GM12878 (cell line): ENCODE measurements at regions not wholly inside any gene's neighbourhood (a gene's known extent, or its start where the extent isn't known, plus 50 kb on each side); places are given as distances from the start of the nearest gene placed in this dataset.

ENCODE experiments used
- ATAC-seq: fragments of 200-7000 bp; cut with Tn5 transposase; 3 replicates; pipeline ENCODE4 v1.9.1; 2020; ENCODE audit warnings: mild to moderate bottlenecking, moderate library complexity
- BruUV-seq: library from RNA; stranded (reverse); fragments of 400-500 nt; replicated peaks from 2 replicates; lab custom pipeline; 2021; lab: Mats Ljungman, UMichigan
- CTCF ChIA-PET: fragments of 300-600 bp; sonication (Branson Sonifier 250); formaldehyde crosslinking; extraction: SDS; loops from one replicate; lab custom pipeline; 2021; ENCODE audit warnings: inconsistent platforms; lab: Yijun Ruan, JAX
- POLR2A ChIA-PET: fragments of 350-600 bp; formaldehyde crosslinking; extraction: SDS; loops from one replicate; lab custom pipeline; 2021; ENCODE audit warnings: inconsistent platforms; lab: Charles Lee
- RAD21 ChIA-PET: fragments of 300-600 bp; sonication (Branson Sonifier 250); formaldehyde crosslinking; loops from one replicate; lab custom pipeline; 2023; ENCODE audit warnings: antibody characterized with exemption; ENCODE audit not compliant: unreplicated experiment; lab: Charles Lee
- SMC1A ChIA-PET: fragments of 300-600 bp; sonication (Branson Sonifier 250); formaldehyde crosslinking; loops from one replicate; lab custom pipeline; 2023; ENCODE audit not compliant: unreplicated experiment, uncharacterized antibody; lab: Charles Lee
- DNase-seq: peaks from one replicate; pipeline ENCODE4 v3.0.0-alpha.2; 2011; ENCODE audit warnings: low read depth, low spot score
- FAIRE-seq: peaks from 3 replicates; lab custom pipeline; 2011; peaks lifted over from hg19 to GRCh38; lab: Jason Lieb, UNC
- H2AFZ ChIP-seq: 2 replicates; pipeline ENCODE4 v1.6.0; 2011; ENCODE audit warnings: low read depth, low read length, control low read depth; ENCODE audit not compliant: control insufficient read depth
- H3K27ac ChIP-seq: 2 replicates; pipeline ENCODE4 v1.5.1; 2011; ENCODE audit warnings: control low read depth; ENCODE audit not compliant: control insufficient read depth, insufficient read depth
- H3K27me3 ChIP-seq, 2 experiments: replicated peaks in 1 of 2; 2 replicates each; pipeline versions ENCODE4 v1.6.0 to v1.6.1; 2011; ENCODE audit warnings: low read length in 1 of 2; ENCODE audit not compliant: control insufficient read depth in 2 of 2, insufficient read depth in 2 of 2
- H3K36me3 ChIP-seq, 2 experiments: 2 replicates each; pipeline ENCODE4 v1.5.1; 2011; ENCODE audit warnings: low read length in 1 of 2; ENCODE audit not compliant: control insufficient read depth in 2 of 2, insufficient read depth in 2 of 2
- H3K4me1 ChIP-seq: 2 replicates; pipeline ENCODE4 v1.6.1; 2011; ENCODE audit warnings: mild to moderate bottlenecking, low read length, moderate library complexity, mixed read lengths; ENCODE audit not compliant: control insufficient read depth, insufficient read depth
- H3K4me2 ChIP-seq: 2 replicates; pipeline ENCODE4 v1.6.0; 2011; ENCODE audit warnings: control low read depth; ENCODE audit not compliant: control insufficient read depth, insufficient read depth
- H3K4me3 ChIP-seq: fragments of 200-600 bp; sonication (generic); 2 replicates; pipeline ENCODE4 v1.5.1; 2016
- H3K79me2 ChIP-seq: 2 replicates; pipeline ENCODE4 v1.6.0; 2011; ENCODE audit warnings: low read length; ENCODE audit not compliant: control insufficient read depth, insufficient read depth
- H3K9ac ChIP-seq: 2 replicates; pipeline ENCODE4 v1.8.0; 2011; ENCODE audit warnings: low read length, control low read depth, mixed read lengths; ENCODE audit not compliant: control insufficient read depth, insufficient read depth
- H3K9me3 ChIP-seq: replicated peaks from 3 replicates; pipeline ENCODE4 v1.5.1; 2011; ENCODE audit warnings: mild to moderate bottlenecking, low read length; ENCODE audit not compliant: control insufficient read depth, insufficient read depth
- H4K20me1 ChIP-seq: 2 replicates; pipeline ENCODE4 v1.6.0; 2011; ENCODE audit not compliant: control insufficient read depth, insufficient read depth
- RBBP5 ChIP-seq: fragments of 200-600 bp; sonication (generic); conservative IDR thresholded peaks from 2 replicates; pipeline ENCODE4 v1.6.1; 2016
- ZNF622 ChIP-seq: fragments of 450-650 bp; IDR thresholded peaks from 2 replicates; pipeline ENCODE4 v1.6.1; 2017; ENCODE audit warnings: mild to moderate bottlenecking, inconsistent platforms
- WGBS: methylation state at CpG from one replicate; pipeline ENCODE4 v1.1.6; 2016; ENCODE audit warnings: low lambda C conversion rate; ENCODE audit not compliant: insufficient replicate concordance, insufficient coverage; ENCODE audit errors: missing lambda C conversion rate; 5-methylcytosine and 5-hydroxymethylcytosine counted together
- in situ Hi-C: fragments of 300-500 bp; cut with MboI; formaldehyde crosslinking; loops from 9 replicates; pipeline ENCODE4 v1.14.3; 2018; ENCODE audit warnings: mixed read lengths
- intact Hi-C: fragments of 100-400 bp; cut with micrococcal nuclease; formaldehyde crosslinking; loops from one replicate; pipeline ENCODE4 v1.14.2; 2022; ENCODE audit not compliant: unreplicated experiment
- TF ChIP-seq, protein P1 (sequence below), 3 experiments: IDR thresholded peaks in 2 of 3; conservative IDR thresholded peaks in 1 of 3; 2 replicates each; pipeline ENCODE4 v1.5.1; 2011; ENCODE audit warnings: low read depth in 3 of 3, low read length in 3 of 3, mild to moderate bottlenecking in 3 of 3, control low read depth in 2 of 3, moderate library complexity in 2 of 3, inconsistent platforms in 1 of 3, mixed read lengths in 1 of 3; ENCODE audit not compliant: control insufficient read depth in 2 of 3, insufficient read depth in 1 of 3; ENCODE audit errors: extremely low read depth in 1 of 3

DNA sequence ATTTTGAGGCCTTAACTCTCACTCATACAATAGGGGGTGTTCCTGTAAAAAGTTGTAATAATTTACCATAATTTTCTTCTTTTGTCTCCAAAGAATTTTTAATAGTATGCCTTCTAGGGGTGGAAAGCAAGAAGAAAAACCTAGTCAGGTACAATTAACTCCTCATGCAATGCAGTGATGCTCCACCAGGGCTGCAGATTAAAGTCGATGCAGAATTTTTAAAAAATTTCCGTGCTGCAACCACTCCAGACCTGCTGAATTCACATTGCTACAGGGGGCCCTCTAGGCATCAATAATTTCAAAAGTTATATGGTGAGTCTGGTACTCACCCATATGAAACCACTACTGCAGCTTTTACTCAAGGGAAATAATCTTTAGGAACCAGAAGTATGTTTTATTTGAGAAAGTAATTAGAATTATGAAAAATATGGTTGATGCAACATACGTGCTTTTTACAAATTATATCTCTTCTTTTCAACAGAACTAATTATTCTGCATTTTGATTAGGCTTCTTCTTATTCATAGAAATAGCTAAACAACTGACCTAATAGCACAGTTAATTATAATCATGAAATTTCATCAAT lies 353.2 kb downstream of the BCAT1 start:
- DNase-seq = no peak
- BruUV-seq = no TSS peak
- in situ Hi-C loops = no loop called here
- no peaks in the 10 kb centered on the region for H4K20me1 ChIP-seq
- ChIA-PET POLR2A (no interaction called here), SMC1A (interaction anchor here (1.4 kb wide), 1 partner anchor 486 kb away, joined by 3 read pairs; no protein-coding TSS in a partner anchor), CTCF (interaction anchor here (0.7 to 0.8 kb wide), 3 partner anchors 18 to 373 kb away, joined by 3 read pairs; no protein-coding TSS in a partner anchor), RAD21 (no interaction called here)
- no peaks in the 10 kb centered on the region for H3K4me1 ChIP-seq
- no peak overlapping the region for H3K9ac ChIP-seq
- no peak overlapping the region for H3K4me2 ChIP-seq
- H3K27me3 ChIP-seq = no peaks in the 10 kb centered on the region
- no peak for FAIRE-seq
- H3K36me3 ChIP-seq = no peaks in the 10 kb centered on the region
- H3K79me2 ChIP-seq = no peaks in the 10 kb centered on the region
- no peak overlapping the region for H2AFZ ChIP-seq
- H3K27ac ChIP-seq = no peak overlapping the region
- intact Hi-C loops = loop anchor here (2.0 to 5.0 kb wide), 4 partner anchors 137 to 487 kb away; no protein-coding TSS in a partner anchor
- H3K9me3 ChIP-seq = no peaks in the 10 kb centered on the region
- no peak for TF ChIP-seq RBBP5
- no peak for TF ChIP-seq ZNF622
- TF ChIP-seq, protein P1, sequence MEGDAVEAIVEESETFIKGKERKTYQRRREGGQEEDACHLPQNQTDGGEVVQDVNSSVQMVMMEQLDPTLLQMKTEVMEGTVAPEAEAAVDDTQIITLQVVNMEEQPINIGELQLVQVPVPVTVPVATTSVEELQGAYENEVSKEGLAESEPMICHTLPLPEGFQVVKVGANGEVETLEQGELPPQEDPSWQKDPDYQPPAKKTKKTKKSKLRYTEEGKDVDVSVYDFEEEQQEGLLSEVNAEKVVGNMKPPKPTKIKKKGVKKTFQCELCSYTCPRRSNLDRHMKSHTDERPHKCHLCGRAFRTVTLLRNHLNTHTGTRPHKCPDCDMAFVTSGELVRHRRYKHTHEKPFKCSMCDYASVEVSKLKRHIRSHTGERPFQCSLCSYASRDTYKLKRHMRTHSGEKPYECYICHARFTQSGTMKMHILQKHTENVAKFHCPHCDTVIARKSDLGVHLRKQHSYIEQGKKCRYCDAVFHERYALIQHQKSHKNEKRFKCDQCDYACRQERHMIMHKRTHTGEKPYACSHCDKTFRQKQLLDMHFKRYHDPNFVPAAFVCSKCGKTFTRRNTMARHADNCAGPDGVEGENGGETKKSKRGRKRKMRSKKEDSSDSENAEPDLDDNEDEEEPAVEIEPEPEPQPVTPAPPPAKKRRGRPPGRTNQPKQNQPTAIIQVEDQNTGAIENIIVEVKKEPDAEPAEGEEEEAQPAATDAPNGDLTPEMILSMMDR (IDR thresholded peaks at IDR 0.05 in 2 of 3, conservative IDR thresholded peaks at IDR 0.05 in 1 of 3; ENCODE audit: control insufficient read depth in 2 of 3, extremely low read depth in 1 of 3, insufficient read depth in 1 of 3, low read depth in 3 of 3, low read length in 3 of 3) = 0 out of 6 replicates have a peak, but pooled peaks of 2 of the 3 experiments have one; percentile 24 to 28
- ATAC-seq = peak; percentile 54; the same call in 2 of the 3 replicates
- no peak overlapping the region for H3K4me3 ChIP-seq
- WGBS = 13% methylated on average over 3 of the region's 3 CpGs
